ENCODE measurements at regions not wholly inside any gene's neighbourhood (a gene's known extent, or its start where the extent isn't known, plus 50 kb on each side); places are given as distances from the start of the nearest gene placed in this dataset.

DNA sequence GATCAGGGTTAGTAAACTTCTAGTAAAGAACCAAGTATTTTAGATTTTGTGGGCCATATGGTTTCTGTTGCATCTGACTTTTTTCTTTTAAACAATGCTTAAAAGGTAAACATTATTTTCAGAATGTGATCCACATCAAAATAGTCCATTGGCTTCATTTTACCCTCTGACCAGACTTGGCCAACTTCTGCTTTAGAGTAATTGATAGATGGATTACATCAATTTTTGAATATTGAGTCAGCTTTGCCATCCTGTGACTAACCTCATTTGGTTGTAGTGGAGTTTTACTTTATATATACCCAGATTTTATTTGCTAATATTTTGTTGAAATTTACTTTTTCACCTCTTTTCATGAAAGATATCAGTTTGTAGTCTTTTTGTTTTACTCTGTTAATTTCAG lies 559.8 kb downstream of the TLL1 start:
- TF ChIP-seq, protein P1, sequence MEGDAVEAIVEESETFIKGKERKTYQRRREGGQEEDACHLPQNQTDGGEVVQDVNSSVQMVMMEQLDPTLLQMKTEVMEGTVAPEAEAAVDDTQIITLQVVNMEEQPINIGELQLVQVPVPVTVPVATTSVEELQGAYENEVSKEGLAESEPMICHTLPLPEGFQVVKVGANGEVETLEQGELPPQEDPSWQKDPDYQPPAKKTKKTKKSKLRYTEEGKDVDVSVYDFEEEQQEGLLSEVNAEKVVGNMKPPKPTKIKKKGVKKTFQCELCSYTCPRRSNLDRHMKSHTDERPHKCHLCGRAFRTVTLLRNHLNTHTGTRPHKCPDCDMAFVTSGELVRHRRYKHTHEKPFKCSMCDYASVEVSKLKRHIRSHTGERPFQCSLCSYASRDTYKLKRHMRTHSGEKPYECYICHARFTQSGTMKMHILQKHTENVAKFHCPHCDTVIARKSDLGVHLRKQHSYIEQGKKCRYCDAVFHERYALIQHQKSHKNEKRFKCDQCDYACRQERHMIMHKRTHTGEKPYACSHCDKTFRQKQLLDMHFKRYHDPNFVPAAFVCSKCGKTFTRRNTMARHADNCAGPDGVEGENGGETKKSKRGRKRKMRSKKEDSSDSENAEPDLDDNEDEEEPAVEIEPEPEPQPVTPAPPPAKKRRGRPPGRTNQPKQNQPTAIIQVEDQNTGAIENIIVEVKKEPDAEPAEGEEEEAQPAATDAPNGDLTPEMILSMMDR (IDR thresholded peaks at IDR 0.05; ENCODE audit: unreplicated experiment), result no peak
- intact Hi-C loops (cut with micrococcal nuclease; ENCODE audit: unreplicated experiment), result no loop called here
- no peak overlapping the region for H3K27ac Mint-ChIP-seq (ENCODE audit: unreplicated experiment)
- H3K27me3 Mint-ChIP-seq (ENCODE audit: unreplicated experiment), result no peaks in the 10 kb centered on the region
- H3K9me3 Mint-ChIP-seq (ENCODE audit: low read depth, unreplicated experiment), result no peaks in the 10 kb centered on the region
- CTCF ChIA-PET, result no interaction called here
- no peaks in the 10 kb centered on the region for H3K4me1 Mint-ChIP-seq (ENCODE audit: low read depth, unreplicated experiment)
- H3K4me3 Mint-ChIP-seq (ENCODE audit: low read depth, unreplicated experiment), result no peak overlapping the region
- no peak for DNase-seq
- BruUV-seq (replicated peaks), result no TSS peak
- H3K36me3 Mint-ChIP-seq (ENCODE audit: insufficient read depth, unreplicated experiment), result no peaks in the 10 kb centered on the region

DNA sequence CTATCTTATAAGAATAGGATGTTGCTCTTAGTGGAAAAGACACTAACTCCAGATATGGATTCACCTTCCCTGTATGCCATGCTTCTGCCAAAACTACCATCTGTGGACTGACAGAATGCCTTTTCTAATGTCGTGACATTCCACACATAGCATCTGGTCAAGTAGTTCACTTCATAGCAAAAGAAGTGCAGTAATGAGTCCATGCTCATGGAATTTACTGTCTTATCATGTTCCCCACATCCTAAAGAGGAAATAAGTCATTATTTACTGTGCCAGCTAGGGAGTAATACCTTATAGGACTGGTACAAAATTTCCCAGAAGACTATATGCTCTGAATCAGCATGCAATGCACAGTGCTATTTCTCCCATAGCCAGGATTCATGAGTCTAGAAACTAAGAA lies 562.4 kb downstream of the TLL1 start:
- TF ChIP-seq, protein P1 (IDR thresholded peaks at IDR 0.05; ENCODE audit: unreplicated experiment), result no peak
- intact Hi-C loops (cut with micrococcal nuclease; ENCODE audit: unreplicated experiment), result no loop called here
- H3K36me3 Mint-ChIP-seq (ENCODE audit: insufficient read depth, unreplicated experiment), result no peaks in the 10 kb centered on the region
- H3K4me3 Mint-ChIP-seq (ENCODE audit: low read depth, unreplicated experiment), result no peak overlapping the region
- DNase-seq, result no peak
- H3K27me3 Mint-ChIP-seq (ENCODE audit: unreplicated experiment), result no peaks in the 10 kb centered on the region
- H3K9me3 Mint-ChIP-seq (ENCODE audit: low read depth, unreplicated experiment), result no peaks in the 10 kb centered on the region
- H3K27ac Mint-ChIP-seq (ENCODE audit: unreplicated experiment), result no peak overlapping the region
- no peaks in the 10 kb centered on the region for H3K4me1 Mint-ChIP-seq (ENCODE audit: low read depth, unreplicated experiment)
- BruUV-seq (replicated peaks), result no TSS peak
- CTCF ChIA-PET, result no interaction called here

DNA sequence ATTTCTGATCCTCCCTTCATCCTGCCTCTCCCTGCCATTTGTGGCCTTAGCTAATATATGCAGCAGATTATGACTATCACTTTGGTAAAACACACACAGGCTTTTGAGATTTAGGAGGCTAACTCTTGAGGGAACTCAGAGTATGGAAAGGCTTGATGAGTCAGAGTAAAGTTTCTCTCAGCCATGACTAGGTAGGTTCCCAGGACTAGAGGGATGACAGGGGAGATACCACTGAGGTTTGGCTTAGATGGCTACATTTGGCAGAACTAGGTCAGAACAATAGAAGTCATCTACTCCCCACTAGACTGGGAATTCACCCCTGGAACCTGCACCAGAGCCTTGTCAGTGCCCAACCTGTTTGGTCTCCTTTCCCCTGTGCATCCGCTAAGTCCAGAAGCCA lies 585.7 kb downstream of the TLL1 start:
- intact Hi-C loops (cut with micrococcal nuclease; ENCODE audit: unreplicated experiment), result no loop called here
- H3K27ac Mint-ChIP-seq (ENCODE audit: unreplicated experiment), result no peak overlapping the region
- H3K4me1 Mint-ChIP-seq (ENCODE audit: low read depth, unreplicated experiment), result no peaks in the 10 kb centered on the region
- H3K27me3 Mint-ChIP-seq (ENCODE audit: unreplicated experiment), result no peaks in the 10 kb centered on the region
- TF ChIP-seq, protein P1 (IDR thresholded peaks at IDR 0.05; ENCODE audit: unreplicated experiment), result no peak
- H3K36me3 Mint-ChIP-seq (ENCODE audit: insufficient read depth, unreplicated experiment), result no peaks in the 10 kb centered on the region
- no peaks in the 10 kb centered on the region for H3K9me3 Mint-ChIP-seq (ENCODE audit: low read depth, unreplicated experiment)
- no peak overlapping the region for H3K4me3 Mint-ChIP-seq (ENCODE audit: low read depth, unreplicated experiment)
- no TSS peak for BruUV-seq (replicated peaks)
- no peak for DNase-seq
- CTCF ChIA-PET, result no interaction called here

DNA sequence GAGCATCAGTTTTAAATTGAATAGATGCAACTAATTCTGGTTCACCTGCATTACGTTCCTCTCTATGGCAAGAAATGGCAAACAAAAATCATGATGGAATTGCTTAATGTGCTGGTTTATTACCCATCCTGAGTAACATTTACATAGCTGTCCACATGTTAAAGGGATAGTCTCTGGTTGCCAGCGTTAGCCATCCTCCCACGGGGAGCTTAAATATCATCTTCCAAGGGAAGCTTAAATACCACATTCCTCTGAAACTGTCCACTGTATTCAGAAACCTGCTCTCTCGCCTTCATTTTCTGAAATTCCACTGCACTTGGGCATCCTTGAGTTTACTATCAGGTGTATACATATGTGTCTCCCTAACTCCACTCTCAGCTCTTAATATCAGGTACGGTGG lies 586.6 kb downstream of the TLL1 start:
- Mint-ChIP-seq H3K27ac (ENCODE audit: unreplicated experiment) (no peak overlapping the region), H3K36me3 (ENCODE audit: insufficient read depth, unreplicated experiment) (no peaks in the 10 kb centered on the region), H3K4me1 (ENCODE audit: low read depth, unreplicated experiment) (no peaks in the 10 kb centered on the region), H3K9me3 (ENCODE audit: low read depth, unreplicated experiment) (no peaks in the 10 kb centered on the region), H3K27me3 (ENCODE audit: unreplicated experiment) (no peaks in the 10 kb centered on the region), H3K4me3 (ENCODE audit: low read depth, unreplicated experiment) (no peak overlapping the region)
- CTCF ChIA-PET, result no interaction called here
- DNase-seq, result no peak
- intact Hi-C loops (cut with micrococcal nuclease; ENCODE audit: unreplicated experiment), result no loop called here
- BruUV-seq (replicated peaks), result no TSS peak
- TF ChIP-seq, protein P1 (IDR thresholded peaks at IDR 0.05; ENCODE audit: unreplicated experiment), result no peak

Measured in Calu3 (cell line).